Stimulated activated CD4-positive, alpha-beta T cell treated with anti-CD3 and anti-CD28 coated beads, Interleukin-1b, Interleukin-23, amount 100 ng/mL, for 48 hours (primary cell): ENCODE measurements at regions not wholly inside any gene's neighbourhood (a gene's known extent, or its start where the extent isn't known, plus 50 kb on each side); places are given as distances from the start of the nearest gene placed in this dataset.

Experiments
- DNase-seq: peaks from one replicate; pipeline ENCODE4 v3.0.0-alpha.2; 2020

GRCh38 chr15:46326173-46326572 lies 691.3 kb downstream of the SQOR start:
- DNase-seq, result no peak

- no peak for DNase-seq
Measured at GRCh38 chr15:46328821-46329220, 694.0 kb downstream of the SQOR start.

GRCh38 chr15:46329876-46330275 lies 695.0 kb downstream of the SQOR start:
- no peak for DNase-seq

GRCh38 chr15:46331546-46331945 lies 696.7 kb downstream of the SQOR start:
- DNase-seq, result no peak

GRCh38 chr15:46343196-46343935 lies 708.5 kb downstream of the SQOR start:
- DNase-seq, result no peak

GRCh38 chr15:46344115-46344724 lies 709.4 kb downstream of the SQOR start:
- DNase-seq, result no peak

- DNase-seq, result no peak
Measured at GRCh38 chr15:46344915-46345314, 710.1 kb downstream of the SQOR start.

- no peak for DNase-seq
Measured at GRCh38 chr15:46354443-46354842, 719.6 kb downstream of the SQOR start.

GRCh38 chr15:46365572-46365971 lies 730.7 kb downstream of the SQOR start:
- no peak for DNase-seq

- DNase-seq, result no peak
Measured at GRCh38 chr15:46366360-46367007, 731.7 kb downstream of the SQOR start.

- DNase-seq, result no peak
Measured at GRCh38 chr15:46383978-46384377, 749.1 kb downstream of the SQOR start.

- no peak for DNase-seq
Measured at GRCh38 chr15:46386356-46386755, 751.5 kb downstream of the SQOR start.

- DNase-seq, result no peak
Measured at GRCh38 chr15:46389739-46390138, 754.9 kb downstream of the SQOR start.

GRCh38 chr15:46394463-46394862 lies 759.6 kb downstream of the SQOR start:
- DNase-seq, result no peak

- no peak for DNase-seq
Measured at GRCh38 chr15:46408312-46408711, 773.5 kb downstream of the SQOR start.

GRCh38 chr15:46409841-46410301 lies 775.0 kb downstream of the SQOR start:
- no peak for DNase-seq

- no peak for DNase-seq
Measured at GRCh38 chr15:46410705-46411104, 775.9 kb downstream of the SQOR start.

GRCh38 chr15:46411900-46412299 lies 777.1 kb downstream of the SQOR start:
- no peak for DNase-seq

GRCh38 chr15:46413799-46414198 lies 779.0 kb downstream of the SQOR start:
- no peak for DNase-seq

- no peak for DNase-seq
Measured at GRCh38 chr15:46416544-46416943, 781.7 kb downstream of the SQOR start.

- no peak for DNase-seq
Measured at GRCh38 chr15:46420990-46421389, 786.2 kb downstream of the SQOR start.

GRCh38 chr15:46441294-46442062 lies 806.6 kb downstream of the SQOR start:
- no peak for DNase-seq

- no peak for DNase-seq
Measured at GRCh38 chr15:46442184-46442583, 807.4 kb downstream of the SQOR start.
